Activated T-helper 17 cell treated with anti-CD3 and anti-CD28 coated beads, Interleukin-2, amount 50 U/mL, for 72 hours (primary cell): ENCODE measurements at regions not wholly inside any gene's neighbourhood (a gene's known extent, or its start where the extent isn't known, plus 50 kb on each side); places are given as distances from the start of the nearest gene placed in this dataset.
"Not testable (repeated sequence)": the region's sequence is repeated elsewhere in the genome, so short reads cannot be mapped to it uniquely, and the experiment has no call there.

Source experiments
- ATAC-seq: fragments of 150-1000 bp; cut with Tn5 transposase; replicated peaks from 2 replicates; pipeline ENCODE4 v1.10.0; 2021; ENCODE audit warnings: mild to moderate bottlenecking, moderate library complexity
- H3K27ac Mint-ChIP-seq: one replicate; pipeline ENCODE4 v1.8.0; 2022; ENCODE audit warnings: mixed read lengths
- H3K27me3 Mint-ChIP-seq: one replicate; pipeline ENCODE4 v1.8.0; 2022; ENCODE audit warnings: mixed read lengths
- H3K36me3 Mint-ChIP-seq: one replicate; pipeline ENCODE4 v1.8.0; 2022; ENCODE audit warnings: low read depth, mild to moderate bottlenecking, mixed read lengths
- H3K4me1 Mint-ChIP-seq: one replicate; pipeline ENCODE4 v1.8.0; 2022; ENCODE audit warnings: mixed read lengths
- H3K4me3 Mint-ChIP-seq: one replicate; pipeline ENCODE4 v1.8.0; 2022; ENCODE audit warnings: mild to moderate bottlenecking, mixed read lengths
- H3K9me3 Mint-ChIP-seq: one replicate; pipeline ENCODE4 v1.8.0; 2022; ENCODE audit warnings: mixed read lengths

- no peak for ATAC-seq
- Mint-ChIP-seq H3K9me3 (peaks cover 12% of the 10 kb centered on the region), H3K27me3 (no peaks in the 10 kb centered on the region), H3K36me3 (no peaks in the 10 kb centered on the region), H3K27ac (no peak overlapping the region), H3K4me3 (no peak overlapping the region), H3K4me1 (no peaks in the 10 kb centered on the region)
Observed at GRCh38 chr1:68706639-68707317, 209.9 kb upstream of the DEPDC1 start.

GRCh38 chr1:68717330-68717729 is 220.4 kb upstream of the DEPDC1 start:
- no peak overlapping the region for H3K27ac Mint-ChIP-seq
- H3K9me3 Mint-ChIP-seq, result peaks cover 16% of the 10 kb centered on the region
- no peaks in the 10 kb centered on the region for H3K36me3 Mint-ChIP-seq
- no peaks in the 10 kb centered on the region for H3K27me3 Mint-ChIP-seq
- H3K4me3 Mint-ChIP-seq, result no peak overlapping the region
- no peaks in the 10 kb centered on the region for H3K4me1 Mint-ChIP-seq
- no peak for ATAC-seq

- ATAC-seq, result no peak
- no peaks in the 10 kb centered on the region for H3K4me1 Mint-ChIP-seq
- H3K27ac Mint-ChIP-seq, result no peak overlapping the region
- H3K9me3 Mint-ChIP-seq, result peaks cover 9% of the 10 kb centered on the region
- H3K27me3 Mint-ChIP-seq, result no peaks in the 10 kb centered on the region
- H3K4me3 Mint-ChIP-seq, result no peak overlapping the region
- H3K36me3 Mint-ChIP-seq, result no peaks in the 10 kb centered on the region
Observed at GRCh38 chr1:68720476-68720875, 223.6 kb upstream of the DEPDC1 start.

- Mint-ChIP-seq H3K36me3 (no peaks in the 10 kb centered on the region), H3K27ac (no peak overlapping the region), H3K9me3 (peaks cover 7% of the 10 kb centered on the region), H3K4me1 (no peaks in the 10 kb centered on the region), H3K4me3 (no peak overlapping the region), H3K27me3 (no peaks in the 10 kb centered on the region)
- no peak for ATAC-seq
Observed at GRCh38 chr1:68723791-68724190, 226.9 kb upstream of the DEPDC1 start.

GRCh38 chr1:68725001-68725752 is 228.3 kb upstream of the DEPDC1 start:
- H3K4me3 Mint-ChIP-seq, result no peak overlapping the region
- no peak for ATAC-seq
- H3K36me3 Mint-ChIP-seq, result no peaks in the 10 kb centered on the region
- no peaks in the 10 kb centered on the region for H3K4me1 Mint-ChIP-seq
- no peaks in the 10 kb centered on the region for H3K27me3 Mint-ChIP-seq
- H3K27ac Mint-ChIP-seq, result no peak overlapping the region
- H3K9me3 Mint-ChIP-seq, result peaks cover 4% of the 10 kb centered on the region

GRCh38 chr1:68739486-68739885 is 242.6 kb upstream of the DEPDC1 start:
- ATAC-seq, H3K36me3 Mint-ChIP-seq, H3K27me3 Mint-ChIP-seq, H3K4me1 Mint-ChIP-seq, H3K4me3 Mint-ChIP-seq, H3K27ac Mint-ChIP-seq: not testable (repeated sequence)
- peaks cover 14% of the 10 kb centered on the region for H3K9me3 Mint-ChIP-seq

- Mint-ChIP-seq H3K9me3 (peaks cover 23% of the 10 kb centered on the region), H3K36me3 (no peaks in the 10 kb centered on the region), H3K27me3 (no peaks in the 10 kb centered on the region), H3K4me3 (no peak overlapping the region), H3K4me1 (no peaks in the 10 kb centered on the region), H3K27ac (no peak overlapping the region)
- no peak for ATAC-seq
Observed at GRCh38 chr1:68745011-68745410, 248.1 kb upstream of the DEPDC1 start.

- Mint-ChIP-seq H3K27ac (no peak overlapping the region), H3K4me3 (no peak overlapping the region), H3K9me3 (peaks cover 22% of the 10 kb centered on the region), H3K27me3 (no peaks in the 10 kb centered on the region), H3K36me3 (no peaks in the 10 kb centered on the region), H3K4me1 (no peaks in the 10 kb centered on the region)
- ATAC-seq, result no peak
Observed at GRCh38 chr1:68745451-68745850, 248.6 kb upstream of the DEPDC1 start.

GRCh38 chr1:68746378-68746777 is 249.5 kb upstream of the DEPDC1 start:
- no peak for ATAC-seq

GRCh38 chr1:68751723-68752122 is 254.8 kb upstream of the DEPDC1 start:
- no peaks in the 10 kb centered on the region for H3K27me3 Mint-ChIP-seq
- no peaks in the 10 kb centered on the region for H3K36me3 Mint-ChIP-seq

More at GRCh38 chr1:68746378-68746777, 249.5 kb upstream of the DEPDC1 start:
- Mint-ChIP-seq H3K36me3 (no peaks in the 10 kb centered on the region), H3K27me3 (no peaks in the 10 kb centered on the region), H3K9me3 (peaks cover 13% of the 10 kb centered on the region), H3K4me3 (no peak overlapping the region), H3K27ac (no peak overlapping the region), H3K4me1 (no peaks in the 10 kb centered on the region)

GRCh38 chr1:68758666-68759209 is 261.9 kb upstream of the DEPDC1 start:
- no peaks in the 10 kb centered on the region for H3K36me3 Mint-ChIP-seq
- H3K9me3 Mint-ChIP-seq, result peaks cover 9% of the 10 kb centered on the region
- ATAC-seq, result no peak
- no peak overlapping the region for H3K27ac Mint-ChIP-seq
- no peaks in the 10 kb centered on the region for H3K27me3 Mint-ChIP-seq
- H3K4me3 Mint-ChIP-seq, result no peak overlapping the region
- H3K4me1 Mint-ChIP-seq, result no peaks in the 10 kb centered on the region

More at GRCh38 chr1:68751723-68752122, 254.8 kb upstream of the DEPDC1 start:
- Mint-ChIP-seq H3K27ac (no peak overlapping the region), H3K9me3 (peaks cover 3% of the 10 kb centered on the region), H3K4me1 (no peaks in the 10 kb centered on the region), H3K4me3 (no peak overlapping the region)
- no peak for ATAC-seq

- H3K4me1 Mint-ChIP-seq, result no peaks in the 10 kb centered on the region
Observed at GRCh38 chr1:68767941-68768340, 271.1 kb upstream of the DEPDC1 start.

GRCh38 chr1:68770817-68771216 is 273.9 kb upstream of the DEPDC1 start:
- Mint-ChIP-seq H3K4me3 (no peak overlapping the region), H3K27me3 (no peaks in the 10 kb centered on the region)

More at GRCh38 chr1:68767941-68768340, 271.1 kb upstream of the DEPDC1 start:
- Mint-ChIP-seq H3K9me3 (peaks cover 17% of the 10 kb centered on the region), H3K27ac (no peak overlapping the region), H3K36me3 (no peaks in the 10 kb centered on the region), H3K27me3 (no peaks in the 10 kb centered on the region), H3K4me3 (no peak overlapping the region)
- no peak for ATAC-seq

GRCh38 chr1:68777851-68778250 is 281.0 kb upstream of the DEPDC1 start:
- no peaks in the 10 kb centered on the region for H3K36me3 Mint-ChIP-seq
- no peaks in the 10 kb centered on the region for H3K27me3 Mint-ChIP-seq
- H3K4me3 Mint-ChIP-seq, result no peak overlapping the region
- H3K9me3 Mint-ChIP-seq, result peaks cover 12% of the 10 kb centered on the region
- H3K4me1 Mint-ChIP-seq, result no peaks in the 10 kb centered on the region
- ATAC-seq, result no peak
- no peak overlapping the region for H3K27ac Mint-ChIP-seq

More at GRCh38 chr1:68770817-68771216, 273.9 kb upstream of the DEPDC1 start:
- Mint-ChIP-seq H3K27ac (no peak overlapping the region), H3K4me1 (no peaks in the 10 kb centered on the region), H3K36me3 (no peaks in the 10 kb centered on the region), H3K9me3 (peaks cover 22% of the 10 kb centered on the region)
- no peak for ATAC-seq

- ATAC-seq, H3K27me3 Mint-ChIP-seq, H3K36me3 Mint-ChIP-seq, H3K4me1 Mint-ChIP-seq, H3K27ac Mint-ChIP-seq, H3K4me3 Mint-ChIP-seq: not testable (repeated sequence)
- peaks cover 11% of the 10 kb centered on the region for H3K9me3 Mint-ChIP-seq
Observed at GRCh38 chr1:68779841-68780240, 283.0 kb upstream of the DEPDC1 start.
